ENCODE measurements at regions not wholly inside any gene's neighbourhood (a gene's known extent, or its start where the extent isn't known, plus 50 kb on each side); places are given as distances from the start of the nearest gene placed in this dataset.

DNA sequence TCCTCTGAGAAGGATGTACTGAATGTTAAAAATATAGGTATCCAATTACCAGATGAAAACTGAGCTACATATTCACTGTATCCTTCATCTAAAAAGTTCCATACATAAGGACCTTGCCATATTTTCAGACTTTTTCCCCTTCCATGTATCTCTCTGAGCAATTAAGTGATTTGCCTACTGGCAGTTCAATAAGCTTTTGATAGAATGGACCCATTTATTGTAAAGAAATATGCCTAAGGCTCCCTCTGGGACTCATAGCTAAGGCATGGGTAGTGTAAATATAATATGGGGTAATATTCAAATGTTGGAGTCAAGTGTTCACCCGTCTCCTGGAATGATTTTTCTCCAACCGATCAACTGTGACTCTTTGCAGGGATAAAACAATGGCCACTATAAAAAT, 135.4 kb upstream of the FSHR start:
- TF ChIP-seq, protein P1, sequence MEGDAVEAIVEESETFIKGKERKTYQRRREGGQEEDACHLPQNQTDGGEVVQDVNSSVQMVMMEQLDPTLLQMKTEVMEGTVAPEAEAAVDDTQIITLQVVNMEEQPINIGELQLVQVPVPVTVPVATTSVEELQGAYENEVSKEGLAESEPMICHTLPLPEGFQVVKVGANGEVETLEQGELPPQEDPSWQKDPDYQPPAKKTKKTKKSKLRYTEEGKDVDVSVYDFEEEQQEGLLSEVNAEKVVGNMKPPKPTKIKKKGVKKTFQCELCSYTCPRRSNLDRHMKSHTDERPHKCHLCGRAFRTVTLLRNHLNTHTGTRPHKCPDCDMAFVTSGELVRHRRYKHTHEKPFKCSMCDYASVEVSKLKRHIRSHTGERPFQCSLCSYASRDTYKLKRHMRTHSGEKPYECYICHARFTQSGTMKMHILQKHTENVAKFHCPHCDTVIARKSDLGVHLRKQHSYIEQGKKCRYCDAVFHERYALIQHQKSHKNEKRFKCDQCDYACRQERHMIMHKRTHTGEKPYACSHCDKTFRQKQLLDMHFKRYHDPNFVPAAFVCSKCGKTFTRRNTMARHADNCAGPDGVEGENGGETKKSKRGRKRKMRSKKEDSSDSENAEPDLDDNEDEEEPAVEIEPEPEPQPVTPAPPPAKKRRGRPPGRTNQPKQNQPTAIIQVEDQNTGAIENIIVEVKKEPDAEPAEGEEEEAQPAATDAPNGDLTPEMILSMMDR (conservative IDR thresholded peaks at IDR 0.05; ENCODE audit: low read depth in 2 of 2): no peak
- TF ChIP-seq EZH2 (IDR thresholded peaks at IDR 0.05; ENCODE audit: low read depth, unreplicated experiment) (no peak), EZH2phosphoT487 (IDR thresholded peaks at IDR 0.05; ENCODE audit: unreplicated experiment) (no peak), ZNF114 (CRISPR knock-in tag; IDR thresholded peaks at IDR 0.05) (no peak), POLR2AphosphoS5 (IDR thresholded peaks at IDR 0.05; ENCODE audit: low read depth) (no peak), NANOG (IDR thresholded peaks at IDR 0.05; ENCODE audit: borderline replicate concordance) (no peak), CREB1 (CRISPR knock-in tag; IDR thresholded peaks at IDR 0.05; ENCODE audit: low read depth) (no peak), JUNB (IDR thresholded peaks at IDR 0.05; ENCODE audit: unreplicated experiment) (no peak), STAT1 (IDR thresholded peaks at IDR 0.05; ENCODE audit: unreplicated experiment) (no peak)
- TF ChIP-seq, protein P2, sequence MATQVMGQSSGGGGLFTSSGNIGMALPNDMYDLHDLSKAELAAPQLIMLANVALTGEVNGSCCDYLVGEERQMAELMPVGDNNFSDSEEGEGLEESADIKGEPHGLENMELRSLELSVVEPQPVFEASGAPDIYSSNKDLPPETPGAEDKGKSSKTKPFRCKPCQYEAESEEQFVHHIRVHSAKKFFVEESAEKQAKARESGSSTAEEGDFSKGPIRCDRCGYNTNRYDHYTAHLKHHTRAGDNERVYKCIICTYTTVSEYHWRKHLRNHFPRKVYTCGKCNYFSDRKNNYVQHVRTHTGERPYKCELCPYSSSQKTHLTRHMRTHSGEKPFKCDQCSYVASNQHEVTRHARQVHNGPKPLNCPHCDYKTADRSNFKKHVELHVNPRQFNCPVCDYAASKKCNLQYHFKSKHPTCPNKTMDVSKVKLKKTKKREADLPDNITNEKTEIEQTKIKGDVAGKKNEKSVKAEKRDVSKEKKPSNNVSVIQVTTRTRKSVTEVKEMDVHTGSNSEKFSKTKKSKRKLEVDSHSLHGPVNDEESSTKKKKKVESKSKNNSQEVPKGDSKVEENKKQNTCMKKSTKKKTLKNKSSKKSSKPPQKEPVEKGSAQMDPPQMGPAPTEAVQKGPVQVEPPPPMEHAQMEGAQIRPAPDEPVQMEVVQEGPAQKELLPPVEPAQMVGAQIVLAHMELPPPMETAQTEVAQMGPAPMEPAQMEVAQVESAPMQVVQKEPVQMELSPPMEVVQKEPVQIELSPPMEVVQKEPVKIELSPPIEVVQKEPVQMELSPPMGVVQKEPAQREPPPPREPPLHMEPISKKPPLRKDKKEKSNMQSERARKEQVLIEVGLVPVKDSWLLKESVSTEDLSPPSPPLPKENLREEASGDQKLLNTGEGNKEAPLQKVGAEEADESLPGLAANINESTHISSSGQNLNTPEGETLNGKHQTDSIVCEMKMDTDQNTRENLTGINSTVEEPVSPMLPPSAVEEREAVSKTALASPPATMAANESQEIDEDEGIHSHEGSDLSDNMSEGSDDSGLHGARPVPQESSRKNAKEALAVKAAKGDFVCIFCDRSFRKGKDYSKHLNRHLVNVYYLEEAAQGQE (IDR thresholded peaks at IDR 0.05; ENCODE audit: unreplicated experiment): no peak
- TF ChIP-seq, protein P3, sequence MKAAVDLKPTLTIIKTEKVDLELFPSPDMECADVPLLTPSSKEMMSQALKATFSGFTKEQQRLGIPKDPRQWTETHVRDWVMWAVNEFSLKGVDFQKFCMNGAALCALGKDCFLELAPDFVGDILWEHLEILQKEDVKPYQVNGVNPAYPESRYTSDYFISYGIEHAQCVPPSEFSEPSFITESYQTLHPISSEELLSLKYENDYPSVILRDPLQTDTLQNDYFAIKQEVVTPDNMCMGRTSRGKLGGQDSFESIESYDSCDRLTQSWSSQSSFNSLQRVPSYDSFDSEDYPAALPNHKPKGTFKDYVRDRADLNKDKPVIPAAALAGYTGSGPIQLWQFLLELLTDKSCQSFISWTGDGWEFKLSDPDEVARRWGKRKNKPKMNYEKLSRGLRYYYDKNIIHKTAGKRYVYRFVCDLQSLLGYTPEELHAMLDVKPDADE (IDR thresholded peaks at IDR 0.05): no peak

Data from GM23338 (cell line).